Activated naive CD8-positive, alpha-beta T cell (primary cell): ENCODE measurements at regions not wholly inside any gene's neighbourhood (a gene's known extent, or its start where the extent isn't known, plus 50 kb on each side); places are given as distances from the start of the nearest gene placed in this dataset.
"Not testable (repeated sequence)": the region's sequence is repeated elsewhere in the genome, so short reads cannot be mapped to it uniquely, and the experiment has no call there.

Source experiments
- H3K27ac Mint-ChIP-seq: one replicate; pipeline ENCODE4 v1.8.0; 2021; ENCODE audit warnings: mixed read lengths
- H3K27me3 Mint-ChIP-seq: one replicate; pipeline ENCODE4 v1.8.0; 2021; ENCODE audit warnings: mixed read lengths
- H3K36me3 Mint-ChIP-seq: one replicate; pipeline ENCODE4 v1.8.0; 2021; ENCODE audit warnings: mixed read lengths
- H3K4me1 Mint-ChIP-seq: one replicate; pipeline ENCODE4 v1.8.0; 2021; ENCODE audit warnings: low read depth, mixed read lengths
- H3K4me3 Mint-ChIP-seq: one replicate; pipeline ENCODE4 v1.8.0; 2021; ENCODE audit warnings: mild to moderate bottlenecking, mixed read lengths
- H3K9me3 Mint-ChIP-seq: one replicate; pipeline ENCODE4 v1.8.0; 2021; ENCODE audit warnings: low read depth, mixed read lengths

DNA sequence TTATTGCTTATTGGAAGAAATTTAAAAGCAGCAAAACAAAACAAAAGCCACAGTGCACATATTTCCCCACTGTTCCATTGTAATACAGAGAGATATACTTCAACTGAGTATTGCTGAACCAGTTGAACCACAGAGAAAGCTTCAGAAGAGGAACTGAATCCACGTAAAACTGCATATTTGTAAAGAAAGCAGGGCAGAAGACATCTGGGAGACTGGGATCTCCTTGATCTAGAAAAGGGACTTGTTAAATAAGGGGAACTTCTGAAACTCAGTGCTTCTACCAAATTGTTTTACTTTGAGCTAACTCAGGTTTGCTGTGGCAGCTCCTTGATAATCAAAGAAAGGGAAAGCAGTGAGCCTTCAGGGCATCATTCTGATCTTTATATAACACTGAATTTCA lies 411.1 kb upstream of the MDGA2 start:
- Mint-ChIP-seq H3K9me3 (peaks cover 16% of the 10 kb centered on the region), H3K27ac (no peak overlapping the region)

GRCh38 chr14:48075487-48075886 lies 400.1 kb upstream of the MDGA2 start:
- Mint-ChIP-seq H3K4me1 (no peaks in the 10 kb centered on the region), H3K27ac (no peak overlapping the region), H3K9me3 (peaks cover 20% of the 10 kb centered on the region), H3K27me3 (no peaks in the 10 kb centered on the region), H3K36me3 (no peaks in the 10 kb centered on the region), H3K4me3 (no peak overlapping the region)

More for the DNA sequence above, 411.1 kb upstream of the MDGA2 start:
- H3K4me3 Mint-ChIP-seq = no peak overlapping the region
- no peaks in the 10 kb centered on the region for H3K27me3 Mint-ChIP-seq
- no peaks in the 10 kb centered on the region for H3K4me1 Mint-ChIP-seq
- no peaks in the 10 kb centered on the region for H3K36me3 Mint-ChIP-seq

DNA sequence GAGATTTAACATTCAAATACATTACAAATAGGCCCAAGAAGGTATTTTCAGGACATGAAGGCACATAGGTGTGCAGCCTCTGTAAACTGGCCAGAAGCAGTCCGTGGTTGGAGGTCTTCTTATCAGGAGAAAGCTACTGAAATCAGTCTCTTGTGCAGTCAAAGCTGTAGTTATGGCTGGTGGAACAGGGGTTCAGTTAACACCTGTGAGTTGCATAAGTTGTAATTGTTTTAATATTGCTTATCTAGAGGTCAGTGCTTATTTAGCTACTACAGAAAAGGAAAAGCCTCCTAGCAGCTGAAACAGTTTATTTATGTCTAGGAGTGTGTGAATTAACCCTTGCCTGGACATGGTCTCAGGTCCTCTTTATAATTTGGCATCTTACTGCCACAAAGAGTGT lies 377.6 kb upstream of the MDGA2 start:
- Mint-ChIP-seq H3K9me3 (peaks cover 3% of the 10 kb centered on the region), H3K27ac (no peak overlapping the region), H3K36me3 (no peaks in the 10 kb centered on the region), H3K4me1 (no peaks in the 10 kb centered on the region), H3K27me3 (no peaks in the 10 kb centered on the region), H3K4me3 (no peak overlapping the region)

GRCh38 chr14:48035836-48036235 lies 360.4 kb upstream of the MDGA2 start:
- Mint-ChIP-seq H3K4me1 (no peaks in the 10 kb centered on the region), H3K4me3 (no peak overlapping the region), H3K27ac (no peak overlapping the region), H3K9me3 (peaks cover 31% of the 10 kb centered on the region), H3K27me3 (no peaks in the 10 kb centered on the region), H3K36me3 (no peaks in the 10 kb centered on the region)

DNA sequence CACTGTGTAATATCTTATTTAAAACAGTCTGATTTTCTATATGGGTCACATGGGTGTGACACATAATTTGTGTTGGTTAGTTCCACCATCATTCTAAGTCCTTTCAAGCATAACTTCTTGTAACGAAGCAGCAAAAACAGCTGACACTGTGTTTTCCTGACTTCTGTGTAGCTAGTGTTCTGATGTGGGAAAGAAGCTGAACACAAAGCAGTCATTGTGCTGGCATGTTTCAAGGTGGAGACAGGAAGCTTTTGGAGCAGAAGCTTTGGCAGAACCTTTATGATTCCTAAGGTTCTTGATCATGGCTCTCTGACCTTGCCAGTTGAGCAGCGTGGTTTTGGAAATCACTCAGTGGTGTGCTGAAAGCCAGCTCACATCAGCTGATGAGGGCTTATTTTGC lies 351.7 kb upstream of the MDGA2 start:
- no peaks in the 10 kb centered on the region for H3K4me1 Mint-ChIP-seq
- H3K4me3 Mint-ChIP-seq = no peak overlapping the region
- peaks cover 16% of the 10 kb centered on the region for H3K9me3 Mint-ChIP-seq
- no peak overlapping the region for H3K27ac Mint-ChIP-seq
- H3K36me3 Mint-ChIP-seq = no peaks in the 10 kb centered on the region
- no peaks in the 10 kb centered on the region for H3K27me3 Mint-ChIP-seq

DNA sequence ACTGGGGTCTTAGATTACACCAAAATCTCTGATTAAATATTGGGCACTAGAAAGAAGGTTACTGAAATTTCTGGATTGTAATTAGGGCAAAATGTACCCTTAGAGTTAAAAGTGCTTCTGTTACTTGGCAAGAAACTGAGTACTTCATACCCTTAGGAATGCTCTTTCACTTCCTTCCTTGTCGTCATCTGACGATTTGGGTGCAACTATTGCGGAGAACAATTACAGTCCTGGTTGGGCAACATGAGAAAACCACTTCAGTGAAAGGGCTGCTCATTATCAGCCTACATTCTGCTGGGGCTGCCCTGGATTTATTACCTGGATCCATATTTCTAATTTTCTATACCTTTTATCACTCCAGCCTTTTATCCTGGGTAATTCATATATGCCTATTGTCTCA lies 348.5 kb upstream of the MDGA2 start:
- Mint-ChIP-seq H3K4me3 (no peak overlapping the region), H3K27me3 (no peaks in the 10 kb centered on the region), H3K27ac (no peak overlapping the region), H3K9me3 (peaks cover 16% of the 10 kb centered on the region), H3K4me1 (no peaks in the 10 kb centered on the region), H3K36me3 (no peaks in the 10 kb centered on the region)

DNA sequence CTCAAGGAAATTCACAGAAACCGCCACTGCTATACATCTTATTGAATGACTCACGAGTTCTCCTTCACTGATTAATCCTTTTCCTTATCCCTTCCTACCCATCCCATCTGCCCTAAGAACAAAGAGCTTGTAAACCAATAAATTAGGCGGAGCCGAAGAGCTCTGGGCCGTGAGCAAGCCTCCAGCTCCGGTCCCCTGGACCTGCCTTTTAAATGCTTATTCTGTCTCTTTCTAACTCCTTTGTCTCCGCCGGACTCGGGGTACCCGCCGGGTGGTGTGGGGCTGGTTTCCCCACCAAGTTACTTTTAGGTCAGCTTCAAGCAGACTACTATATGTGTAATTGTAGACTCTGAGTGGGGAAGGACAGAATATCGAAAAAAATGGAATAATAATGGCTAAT lies 336.1 kb upstream of the MDGA2 start:
- not testable (repeated sequence) for H3K9me3 Mint-ChIP-seq, H3K27ac Mint-ChIP-seq, H3K4me3 Mint-ChIP-seq, H3K4me1 Mint-ChIP-seq, H3K36me3 Mint-ChIP-seq, H3K27me3 Mint-ChIP-seq

DNA sequence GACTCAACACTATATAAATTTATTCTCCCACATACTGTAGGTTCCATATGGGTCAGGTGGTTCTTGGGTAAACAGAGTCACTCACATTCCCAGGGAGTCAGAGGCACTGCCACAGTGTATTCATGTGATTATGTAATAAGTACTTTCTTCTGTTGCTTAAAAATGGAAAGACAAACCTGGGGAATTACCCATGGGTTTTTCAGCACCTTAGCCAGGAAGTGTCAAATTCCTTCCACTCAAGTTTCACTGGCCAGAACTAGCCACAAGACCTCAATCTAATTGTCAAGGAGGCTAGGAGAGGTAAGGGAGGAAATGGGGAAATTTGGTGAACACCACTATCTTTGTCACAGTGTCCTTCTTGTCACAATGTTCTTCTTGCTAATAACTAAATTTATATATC lies 333.2 kb upstream of the MDGA2 start:
- Mint-ChIP-seq H3K4me3 (no peak overlapping the region), H3K27me3 (no peaks in the 10 kb centered on the region), H3K9me3 (peaks cover 11% of the 10 kb centered on the region), H3K36me3 (no peaks in the 10 kb centered on the region), H3K27ac (no peak overlapping the region), H3K4me1 (no peaks in the 10 kb centered on the region)

DNA sequence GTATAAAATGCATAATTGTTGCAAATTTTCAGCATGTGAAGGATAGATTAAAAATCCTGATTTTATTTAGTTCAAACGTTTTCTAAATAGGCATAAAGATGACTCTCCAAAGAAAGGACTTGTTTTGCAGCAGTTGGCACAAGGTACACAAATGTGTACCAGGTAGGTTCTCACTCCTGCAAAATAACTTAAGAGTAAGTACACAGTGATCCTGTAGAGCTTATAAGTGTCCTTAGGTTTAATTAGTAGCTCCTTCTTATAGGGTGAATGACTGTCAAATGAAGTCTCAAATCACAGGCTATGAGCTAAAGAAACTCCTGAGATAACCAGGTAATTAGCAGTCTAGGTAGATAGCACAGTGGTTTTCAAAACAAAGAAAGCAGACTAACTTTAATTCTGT lies 330.6 kb upstream of the MDGA2 start:
- Mint-ChIP-seq H3K27me3 (no peaks in the 10 kb centered on the region), H3K27ac (no peak overlapping the region), H3K4me1 (no peaks in the 10 kb centered on the region), H3K36me3 (no peaks in the 10 kb centered on the region), H3K4me3 (no peak overlapping the region), H3K9me3 (peaks cover 11% of the 10 kb centered on the region)

DNA sequence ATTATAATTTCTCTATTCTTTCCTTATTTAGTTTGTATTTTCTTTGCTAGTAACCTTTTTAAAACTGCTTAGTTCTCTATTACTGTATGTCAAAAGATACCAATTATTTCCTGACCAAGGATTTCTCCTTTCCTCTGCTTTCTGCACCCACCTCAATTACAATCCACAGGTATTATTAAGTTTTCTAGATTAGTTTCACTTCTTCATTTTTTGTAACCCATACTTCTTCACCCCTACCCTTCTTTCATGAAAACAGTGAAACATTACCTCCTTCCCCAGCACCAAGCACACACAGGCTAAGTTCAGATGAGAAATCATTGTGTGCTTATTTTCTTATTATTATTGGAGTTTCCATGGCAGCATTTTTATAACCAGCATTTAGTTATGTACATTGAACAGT lies 318.5 kb upstream of the MDGA2 start:
- Mint-ChIP-seq H3K4me1 (no peaks in the 10 kb centered on the region), H3K36me3 (no peaks in the 10 kb centered on the region), H3K27me3 (no peaks in the 10 kb centered on the region)

DNA sequence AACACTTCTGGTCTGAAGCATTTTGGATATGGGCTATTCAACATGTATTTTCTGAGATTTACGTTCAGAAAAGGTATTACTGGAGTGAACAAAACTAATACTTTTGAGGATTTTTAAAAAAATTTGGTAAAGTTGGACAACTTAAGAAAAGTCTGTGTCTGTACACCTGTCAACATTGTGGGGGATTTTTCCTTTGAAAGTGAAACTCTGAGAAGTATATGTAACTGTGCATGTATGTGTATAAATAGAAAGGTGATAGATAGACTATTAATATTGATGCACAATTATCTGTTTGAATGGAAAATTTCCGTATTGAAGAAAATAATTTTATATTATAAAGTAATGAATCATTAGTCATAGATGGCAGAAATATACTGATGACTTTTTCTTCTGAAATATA lies 312.8 kb upstream of the MDGA2 start:
- Mint-ChIP-seq H3K4me1 (no peaks in the 10 kb centered on the region), H3K27me3 (no peaks in the 10 kb centered on the region), H3K9me3 (peaks cover 7% of the 10 kb centered on the region), H3K36me3 (no peaks in the 10 kb centered on the region), H3K27ac (no peak overlapping the region), H3K4me3 (no peak overlapping the region)

More for the DNA sequence above, 318.5 kb upstream of the MDGA2 start:
- H3K27ac Mint-ChIP-seq = no peak overlapping the region
- peaks cover 12% of the 10 kb centered on the region for H3K9me3 Mint-ChIP-seq
- no peak overlapping the region for H3K4me3 Mint-ChIP-seq

GRCh38 chr14:47978871-47979270 lies 303.5 kb upstream of the MDGA2 start:
- no peak overlapping the region for H3K27ac Mint-ChIP-seq
- H3K36me3 Mint-ChIP-seq = no peaks in the 10 kb centered on the region
- H3K9me3 Mint-ChIP-seq = peaks cover 19% of the 10 kb centered on the region
- no peak overlapping the region for H3K4me3 Mint-ChIP-seq
- no peaks in the 10 kb centered on the region for H3K4me1 Mint-ChIP-seq
- no peaks in the 10 kb centered on the region for H3K27me3 Mint-ChIP-seq

GRCh38 chr14:47976139-47976538 lies 300.7 kb upstream of the MDGA2 start:
- Mint-ChIP-seq H3K4me3 (no peak overlapping the region), H3K36me3 (no peaks in the 10 kb centered on the region), H3K4me1 (no peaks in the 10 kb centered on the region), H3K27me3 (no peaks in the 10 kb centered on the region), H3K27ac (no peak overlapping the region), H3K9me3 (peaks cover 18% of the 10 kb centered on the region)

DNA sequence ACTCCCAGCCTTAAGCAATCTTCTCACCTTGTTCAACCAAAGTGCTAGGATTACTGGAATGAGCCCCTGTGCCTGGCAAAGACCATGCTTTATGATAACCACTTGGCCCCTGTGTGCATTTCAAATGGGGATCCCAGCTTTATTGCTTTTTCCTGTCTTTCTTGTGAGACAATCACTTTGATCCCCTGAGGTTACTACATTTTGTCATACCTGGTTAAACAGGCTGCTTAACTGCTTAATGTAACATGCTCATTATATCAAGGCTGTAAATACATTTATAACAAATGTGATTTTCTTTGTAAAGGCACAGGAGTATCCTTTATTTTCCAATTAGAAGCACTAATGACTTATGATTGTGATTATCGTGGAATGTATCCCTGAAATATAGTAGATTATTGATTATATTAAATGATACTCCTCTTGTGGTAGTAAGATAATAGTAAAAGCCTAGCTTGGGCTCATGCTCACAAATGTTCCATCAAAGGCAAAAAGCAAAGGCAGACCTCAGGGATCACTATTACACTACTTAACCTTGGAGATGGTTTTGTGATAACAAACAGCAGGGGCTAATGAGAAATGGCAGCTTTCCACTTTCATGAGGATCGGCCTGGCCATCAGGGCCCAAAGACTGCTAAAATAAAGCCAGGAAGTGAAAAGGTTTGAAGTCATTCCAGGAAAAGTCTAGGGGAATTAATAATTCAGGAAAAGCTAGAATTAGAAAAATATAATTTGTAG lies 290.8 kb upstream of the MDGA2 start:
- H3K4me1 Mint-ChIP-seq = no peaks in the 10 kb centered on the region
- H3K36me3 Mint-ChIP-seq = no peaks in the 10 kb centered on the region
- peaks cover 13% of the 10 kb centered on the region for H3K9me3 Mint-ChIP-seq
- no peak overlapping the region for H3K27ac Mint-ChIP-seq
- H3K4me3 Mint-ChIP-seq = no peak overlapping the region
- no peaks in the 10 kb centered on the region for H3K27me3 Mint-ChIP-seq

DNA sequence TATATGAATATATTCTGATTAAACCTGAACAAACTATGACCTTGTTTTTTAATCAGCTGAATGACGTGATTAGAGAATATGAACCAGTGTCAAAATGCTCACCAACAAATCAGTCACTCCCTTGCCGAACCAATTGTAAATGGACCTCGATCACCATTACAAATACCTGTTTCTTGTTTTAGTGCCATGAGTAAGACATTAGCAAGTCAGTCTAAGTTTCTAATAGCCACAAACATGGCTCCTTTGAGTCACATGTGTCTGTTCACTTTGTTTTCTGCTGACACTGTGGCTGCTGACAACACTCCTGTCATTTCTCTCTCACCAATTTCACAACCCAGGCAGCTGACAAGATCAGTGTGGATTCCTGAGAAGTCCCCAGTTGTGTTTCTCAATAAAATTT lies 286.2 kb upstream of the MDGA2 start:
- Mint-ChIP-seq H3K27ac (no peak overlapping the region), H3K9me3 (peaks cover 5% of the 10 kb centered on the region), H3K27me3 (no peaks in the 10 kb centered on the region), H3K36me3 (no peaks in the 10 kb centered on the region), H3K4me1 (no peaks in the 10 kb centered on the region), H3K4me3 (no peak overlapping the region)

GRCh38 chr14:47959740-47960139 lies 284.3 kb upstream of the MDGA2 start:
- no peaks in the 10 kb centered on the region for H3K4me1 Mint-ChIP-seq
- H3K27ac Mint-ChIP-seq = no peak overlapping the region
- H3K9me3 Mint-ChIP-seq = peaks cover 5% of the 10 kb centered on the region
- no peaks in the 10 kb centered on the region for H3K27me3 Mint-ChIP-seq
- no peaks in the 10 kb centered on the region for H3K36me3 Mint-ChIP-seq
- no peak overlapping the region for H3K4me3 Mint-ChIP-seq
